NCI-H446 treated with DMSO at 0.1 percent for 48 hours (cell line): ENCODE measurements at regions not wholly inside any gene's neighbourhood (a gene's known extent, or its start where the extent isn't known, plus 50 kb on each side); places are given as distances from the start of the nearest gene placed in this dataset.
"Not testable (repeated sequence)": the region's sequence is repeated elsewhere in the genome, so short reads cannot be mapped to it uniquely, and the experiment has no call there.

Experiments used
- DNase-seq: peaks from one replicate; lab custom pipeline; 2025; lab: John Stamatoyannopoulos, UW

- no peak for DNase-seq
Measured at GRCh38 chr18:1668279-1668678, 763.6 kb downstream of the ADCYAP1 start.

GRCh38 chr18:1671710-1672109 is 767.0 kb downstream of the ADCYAP1 start:
- DNase-seq, result not testable (repeated sequence)

GRCh38 chr18:1676387-1676786 is 771.7 kb downstream of the ADCYAP1 start:
- no peak for DNase-seq

GRCh38 chr18:1680108-1680507 is 775.4 kb downstream of the ADCYAP1 start:
- DNase-seq, result no peak

- no peak for DNase-seq
Measured at GRCh38 chr18:1691863-1692262, 787.2 kb downstream of the ADCYAP1 start.

- DNase-seq, result no peak
Measured at GRCh38 chr18:1708006-1708405, 803.3 kb downstream of the ADCYAP1 start.

- no peak for DNase-seq
Measured at GRCh38 chr18:1710114-1710513, 805.4 kb downstream of the ADCYAP1 start.

- no peak for DNase-seq
Measured at GRCh38 chr18:1732143-1732542, 827.5 kb downstream of the ADCYAP1 start.

DNA sequence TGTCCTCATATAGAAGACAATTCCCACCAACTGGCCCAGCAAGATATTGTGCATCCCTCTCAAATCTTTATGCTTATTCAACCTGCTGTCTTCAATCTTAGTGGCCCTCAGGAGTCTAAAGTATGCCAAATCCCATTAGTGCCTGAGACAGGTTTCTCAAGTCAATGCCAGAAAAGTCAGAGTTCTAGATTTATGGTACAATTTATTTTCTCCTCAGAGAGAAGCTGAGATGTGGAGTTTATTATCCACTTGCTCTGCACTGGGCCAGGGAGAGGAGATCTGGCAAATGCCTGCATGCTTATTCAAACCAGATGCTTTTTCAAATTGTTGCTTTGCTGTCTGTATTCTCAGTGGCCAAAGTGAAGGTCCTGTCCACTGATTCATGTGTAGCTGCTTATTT is 825.2 kb downstream of the METTL4 start:
- DNase-seq, result no peak

DNA sequence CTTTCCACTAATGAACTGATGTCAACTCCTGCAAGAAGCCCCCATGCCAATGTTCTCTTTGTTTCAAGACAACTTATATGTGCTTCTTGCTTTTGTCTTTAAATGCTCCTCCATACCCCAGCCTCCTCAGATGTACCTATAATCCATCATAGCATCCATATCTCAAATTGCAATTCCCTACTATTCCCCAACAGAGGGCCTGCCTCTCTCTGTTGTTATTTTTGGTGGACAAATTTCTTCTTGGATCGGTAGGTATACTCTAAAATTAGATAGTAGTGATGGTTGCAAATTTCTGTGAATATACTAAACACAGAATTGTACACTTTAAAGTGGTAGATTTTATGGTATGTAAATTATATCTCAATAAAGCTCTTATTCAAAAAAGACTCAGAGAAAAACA is 820.1 kb downstream of the METTL4 start:
- no peak for DNase-seq

DNA sequence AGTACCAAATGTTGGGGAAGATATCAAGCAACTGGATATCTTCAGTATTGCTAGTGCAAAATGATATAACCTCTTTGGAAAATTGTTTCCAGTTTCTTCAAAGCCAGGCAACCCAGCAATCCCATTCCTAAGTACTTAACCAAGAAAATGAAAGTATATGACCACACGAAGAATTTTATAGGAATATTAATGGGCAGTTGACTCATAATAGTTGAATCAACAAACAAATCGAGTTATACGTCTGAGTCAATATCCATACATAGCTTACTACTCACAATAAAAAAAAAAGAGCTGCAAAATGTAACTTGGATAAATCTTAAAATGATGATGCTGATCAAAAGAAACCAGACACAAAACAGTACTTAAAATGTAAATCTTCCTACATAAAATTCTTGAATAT is 810.4 kb downstream of the METTL4 start:
- DNase-seq, result no peak

DNA sequence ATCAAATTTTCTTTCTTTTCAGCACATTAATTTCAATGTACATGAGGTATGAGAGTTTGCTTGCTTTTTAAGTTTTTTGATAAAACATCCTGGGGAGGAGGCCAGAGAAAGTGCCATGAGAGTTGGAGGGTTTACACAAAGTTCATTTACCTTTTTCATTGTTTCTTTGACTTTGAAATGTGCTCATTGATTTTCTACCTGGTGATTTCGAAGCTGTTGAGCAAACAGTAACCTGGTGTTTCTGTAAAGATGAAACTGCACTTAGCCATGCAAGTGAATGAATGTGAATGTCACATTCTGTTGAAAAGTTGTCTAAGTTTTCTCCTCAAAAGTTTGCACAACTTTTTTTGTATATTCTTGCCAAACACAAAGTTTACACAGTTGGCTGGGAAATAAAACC is 797.0 kb downstream of the METTL4 start:
- no peak for DNase-seq

GRCh38 chr18:1777843-1778242 is 793.5 kb downstream of the METTL4 start:
- no peak for DNase-seq

GRCh38 chr18:1778496-1779178 is 792.7 kb downstream of the METTL4 start:
- no peak for DNase-seq

- no peak for DNase-seq
Measured at GRCh38 chr18:1779587-1779986, 791.7 kb downstream of the METTL4 start.

- no peak for DNase-seq
Measured at GRCh38 chr18:1784113-1784512, 787.2 kb downstream of the METTL4 start.

- DNase-seq, result not testable (repeated sequence)
Measured at GRCh38 chr18:1785980-1786379, 785.3 kb downstream of the METTL4 start.

- no peak for DNase-seq
Measured at GRCh38 chr18:1796636-1797035, 774.7 kb downstream of the METTL4 start.

DNA sequence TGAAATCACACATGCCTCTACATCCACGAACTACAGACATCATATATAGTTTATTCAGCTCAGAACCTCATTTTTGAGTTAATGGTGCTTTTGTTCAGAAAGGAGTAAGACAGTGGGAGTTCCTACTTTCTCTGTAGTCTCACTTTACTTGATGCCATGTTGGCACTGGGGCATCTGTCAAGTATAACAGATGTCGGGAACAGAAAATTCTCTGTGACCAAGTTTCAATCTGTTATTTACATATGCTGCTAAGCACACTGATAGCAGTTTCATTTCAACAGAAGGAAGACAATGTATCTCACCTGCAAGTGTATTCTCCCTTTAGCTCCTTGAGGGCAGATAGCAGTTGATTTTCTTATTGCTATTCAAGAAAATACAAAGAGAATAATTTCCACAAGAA is 774.1 kb downstream of the METTL4 start:
- no peak for DNase-seq

GRCh38 chr18:1805521-1805920 is 765.8 kb downstream of the METTL4 start:
- DNase-seq, result no peak

GRCh38 chr18:1806884-1807615 is 764.3 kb downstream of the METTL4 start:
- no peak for DNase-seq

DNA sequence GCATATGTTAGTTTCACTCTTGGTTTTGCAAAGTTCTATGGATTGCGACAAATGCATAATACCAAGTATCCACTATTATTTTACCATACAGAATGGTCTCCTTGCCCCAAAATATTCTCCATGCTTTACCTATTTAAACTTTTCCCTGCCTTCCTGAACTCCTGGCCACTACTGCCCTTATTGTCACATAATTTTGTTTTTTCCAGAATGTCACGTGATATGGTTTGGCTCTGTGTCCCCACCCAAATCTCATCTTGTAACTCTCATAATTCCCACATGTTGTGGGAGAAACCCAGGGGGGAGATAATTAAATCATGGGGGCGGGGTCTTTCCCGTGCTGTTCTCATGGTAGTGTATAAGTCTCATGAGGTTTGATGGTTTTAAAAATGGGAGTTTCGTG is 760.0 kb downstream of the METTL4 start:
- DNase-seq, result no peak

DNA sequence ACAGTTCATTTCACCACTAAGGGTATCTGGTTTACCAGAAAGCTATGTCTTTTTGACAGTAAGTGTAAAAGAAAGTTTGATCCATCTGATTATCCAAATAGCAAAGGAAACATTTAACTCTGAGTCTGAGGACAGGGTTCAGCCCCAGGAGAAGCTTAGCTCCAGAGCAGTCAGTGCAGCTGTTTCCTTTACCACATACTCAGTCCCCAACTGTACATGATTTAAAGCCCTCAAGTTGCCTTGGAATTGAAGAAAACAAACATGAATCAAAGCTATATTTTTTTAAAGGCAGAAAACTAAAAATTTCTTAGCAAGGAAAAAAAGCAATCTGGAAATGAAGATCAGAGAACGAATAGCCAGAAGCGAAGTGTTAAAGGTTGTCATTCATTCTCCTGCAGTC is 746.0 kb downstream of the METTL4 start:
- no peak for DNase-seq

DNA sequence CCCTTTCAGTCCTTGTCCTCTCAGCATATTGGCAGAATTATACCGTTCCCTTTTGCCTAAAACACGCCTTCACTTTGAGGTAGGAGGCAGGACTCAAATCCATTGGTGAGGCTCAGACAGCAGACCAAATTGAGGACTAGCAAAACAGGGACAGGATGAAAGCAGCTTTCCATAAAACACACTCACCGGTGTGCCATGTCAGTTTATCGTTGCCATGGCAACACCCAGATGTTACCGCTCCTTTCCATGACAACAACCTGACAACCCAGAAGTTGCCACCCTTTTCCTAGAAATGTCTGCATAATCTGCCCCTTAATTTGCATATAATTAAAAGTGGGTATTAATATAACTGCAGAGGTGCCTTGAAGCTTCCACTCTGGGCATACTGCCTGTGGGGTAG is 730.4 kb downstream of the METTL4 start:
- DNase-seq, result no peak
